ENCODE measurements at regions not wholly inside any gene's neighbourhood (a gene's known extent, or its start where the extent isn't known, plus 50 kb on each side); places are given as distances from the start of the nearest gene placed in this dataset.

GRCh38 chr20:40757087-40757486, 68.1 kb upstream of the MAFB start:
- TF ChIP-seq LRRFIP1 (CRISPR knock-in tag; conservative IDR thresholded peaks at IDR 0.05) (no peak), POLR2AphosphoS5 (IDR thresholded peaks at IDR 0.05; ENCODE audit: low read depth, low read length) (no peak), RFX1 (IDR thresholded peaks at IDR 0.05) (no peak), FOXO1 (CRISPR knock-in tag; IDR thresholded peaks at IDR 0.05) (no peak), ARID2 (CRISPR knock-in tag; IDR thresholded peaks at IDR 0.05; ENCODE audit: borderline replicate concordance) (no peak), RFX5 (IDR thresholded peaks at IDR 0.05; ENCODE audit: low read depth, low read length) (no peak), NKX3-1 (CRISPR knock-in tag; IDR thresholded peaks at IDR 0.05) (no peak), SRY (CRISPR knock-in tag; IDR thresholded peaks at IDR 0.05) (no peak), HOXA7 (CRISPR knock-in tag; IDR thresholded peaks at IDR 0.05) (no peak), ZFP36 (IDR thresholded peaks at IDR 0.05; ENCODE audit: borderline replicate concordance, low read depth, low read length, partially characterized antibody) (no peak), FOSL1 (CRISPR knock-in tag; IDR thresholded peaks at IDR 0.05; ENCODE audit: borderline replicate concordance) (no peak)
